ENCODE measurements at regions not wholly inside any gene's neighbourhood (a gene's known extent, or its start where the extent isn't known, plus 50 kb on each side); places are given as distances from the start of the nearest gene placed in this dataset.

DNA sequence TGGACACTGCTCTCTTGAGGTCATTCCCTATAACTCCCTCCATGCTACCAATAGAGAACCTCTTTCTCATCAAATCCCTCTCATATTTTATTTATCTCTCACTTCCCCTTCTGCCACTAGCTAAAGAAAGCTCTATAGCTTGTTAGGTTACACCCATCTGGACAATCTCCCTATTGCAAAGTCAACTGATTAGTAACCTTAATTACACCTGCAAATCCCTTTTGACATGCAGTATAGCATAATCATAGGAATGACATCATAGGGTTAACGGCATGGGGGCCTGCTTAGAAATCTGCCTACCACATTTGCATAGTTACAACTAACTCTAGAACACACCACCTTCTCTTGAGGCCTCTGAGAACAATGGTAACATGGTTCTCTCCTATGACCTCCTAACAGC lies 181.2 kb downstream of the EMP1 start:
- TF ChIP-seq, protein P1, sequence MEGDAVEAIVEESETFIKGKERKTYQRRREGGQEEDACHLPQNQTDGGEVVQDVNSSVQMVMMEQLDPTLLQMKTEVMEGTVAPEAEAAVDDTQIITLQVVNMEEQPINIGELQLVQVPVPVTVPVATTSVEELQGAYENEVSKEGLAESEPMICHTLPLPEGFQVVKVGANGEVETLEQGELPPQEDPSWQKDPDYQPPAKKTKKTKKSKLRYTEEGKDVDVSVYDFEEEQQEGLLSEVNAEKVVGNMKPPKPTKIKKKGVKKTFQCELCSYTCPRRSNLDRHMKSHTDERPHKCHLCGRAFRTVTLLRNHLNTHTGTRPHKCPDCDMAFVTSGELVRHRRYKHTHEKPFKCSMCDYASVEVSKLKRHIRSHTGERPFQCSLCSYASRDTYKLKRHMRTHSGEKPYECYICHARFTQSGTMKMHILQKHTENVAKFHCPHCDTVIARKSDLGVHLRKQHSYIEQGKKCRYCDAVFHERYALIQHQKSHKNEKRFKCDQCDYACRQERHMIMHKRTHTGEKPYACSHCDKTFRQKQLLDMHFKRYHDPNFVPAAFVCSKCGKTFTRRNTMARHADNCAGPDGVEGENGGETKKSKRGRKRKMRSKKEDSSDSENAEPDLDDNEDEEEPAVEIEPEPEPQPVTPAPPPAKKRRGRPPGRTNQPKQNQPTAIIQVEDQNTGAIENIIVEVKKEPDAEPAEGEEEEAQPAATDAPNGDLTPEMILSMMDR (IDR thresholded peaks at IDR 0.05): no peak
- no peak for TF ChIP-seq POLR2AphosphoS5 (IDR thresholded peaks at IDR 0.05)
- no peak for TF ChIP-seq POLR2A (IDR thresholded peaks at IDR 0.05)
- no peak overlapping the region for H3K4me3 ChIP-seq
- no peaks in the 10 kb centered on the region for H3K36me3 ChIP-seq
- intact Hi-C loops (cut with DNase I): no loop called here
- no peaks in the 10 kb centered on the region for H3K4me1 ChIP-seq (replicated peaks)
- 96% methylated on average over 1 of the region's 1 CpG for WGBS
- DNase-seq (ENCODE audit: low spot score): no peak
- H3K27ac ChIP-seq: no peak overlapping the region
- no peaks in the 10 kb centered on the region for H3K9me3 ChIP-seq
- H3K27me3 ChIP-seq (replicated peaks; ENCODE audit: insufficient read depth): no peaks in the 10 kb centered on the region

DNA sequence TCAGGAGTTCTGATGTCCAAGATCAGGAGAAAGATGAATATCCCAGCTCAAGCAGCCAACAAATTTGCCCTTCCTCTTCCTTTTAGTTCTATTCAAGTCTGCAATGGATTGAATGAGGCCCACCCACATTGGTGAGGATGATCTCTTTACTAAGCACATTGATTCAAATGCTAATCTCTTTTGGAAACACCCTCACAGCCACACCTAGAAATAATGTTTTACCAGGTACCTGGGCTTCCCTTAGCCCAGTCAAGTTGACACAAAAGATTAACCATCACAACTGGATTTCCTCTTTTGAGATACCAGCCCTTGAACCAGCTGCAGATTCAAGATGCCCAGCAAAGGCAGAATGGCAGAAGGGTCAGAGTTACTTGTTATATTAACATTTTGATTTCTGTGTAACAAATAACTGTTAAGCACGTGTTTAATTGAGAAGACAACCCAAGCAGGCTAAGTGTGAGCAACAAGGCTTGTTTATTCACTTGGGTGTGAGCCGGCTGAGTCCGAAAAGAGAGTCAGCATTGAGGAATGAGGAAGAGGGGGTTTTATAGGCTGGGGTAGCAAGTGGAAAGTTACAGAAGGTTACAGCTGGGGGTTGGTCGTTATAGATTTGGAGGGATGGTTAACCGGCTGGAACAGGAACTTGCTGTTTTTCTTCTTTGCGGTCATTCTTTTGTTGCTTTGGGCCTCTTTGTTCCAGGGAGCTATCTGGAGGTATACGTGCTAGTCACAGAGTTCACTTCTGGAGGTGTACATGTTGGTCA lies 180.3 kb downstream of the EMP1 start:
- H3K27me3 ChIP-seq (replicated peaks; ENCODE audit: insufficient read depth): no peaks in the 10 kb centered on the region
- DNase-seq (ENCODE audit: low spot score): no peak

DNA sequence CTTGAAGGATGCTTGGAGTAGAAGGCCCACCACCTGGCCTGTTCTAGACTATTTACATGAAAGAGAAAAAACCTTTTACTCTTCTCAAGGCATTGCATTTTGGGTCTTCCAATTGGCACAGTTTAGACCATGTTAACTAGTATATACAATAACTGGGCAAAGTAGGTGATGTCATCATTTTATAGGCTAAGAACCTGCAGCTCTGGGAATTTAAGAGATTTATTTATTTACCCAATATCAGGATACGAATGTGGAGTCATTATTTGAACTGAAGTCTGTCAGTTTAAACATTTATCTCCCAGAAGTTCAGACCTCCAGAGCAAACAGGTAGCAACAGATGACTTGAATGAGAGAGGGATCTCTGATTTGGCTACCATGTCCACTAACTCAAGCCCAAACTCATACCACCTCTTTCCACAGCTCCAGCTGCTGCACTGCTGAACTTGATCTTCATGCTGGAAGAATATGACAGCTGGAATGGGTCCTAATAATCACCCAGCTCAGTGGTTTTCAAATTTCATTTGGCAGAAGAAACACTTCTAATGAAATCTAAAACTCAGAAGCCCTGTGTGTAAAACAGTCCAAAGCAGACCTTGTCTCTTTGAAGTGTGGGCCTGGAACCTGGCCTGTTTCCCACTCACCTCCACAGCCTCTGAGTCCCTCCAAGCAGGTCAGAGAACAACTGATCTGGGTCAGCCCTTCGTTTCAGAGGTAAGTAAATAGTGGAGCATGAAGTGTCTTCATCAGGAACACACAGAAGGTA lies 179.2 kb downstream of the EMP1 start:
- H3K4me1 ChIP-seq (replicated peaks): no peaks in the 10 kb centered on the region
- no peak for DNase-seq (ENCODE audit: low spot score)
- H3K4me3 ChIP-seq: no peak overlapping the region
- H3K36me3 ChIP-seq: no peaks in the 10 kb centered on the region
- TF ChIP-seq POLR2AphosphoS5 (IDR thresholded peaks at IDR 0.05): no peak
- TF ChIP-seq, protein P1 (IDR thresholded peaks at IDR 0.05): no peak
- TF ChIP-seq POLR2A (IDR thresholded peaks at IDR 0.05): no peak
- H3K9me3 ChIP-seq: no peaks in the 10 kb centered on the region
- 22% methylated on average over 2 of the region's 2 CpGs for WGBS
- intact Hi-C loops (cut with DNase I): no loop called here
- H3K27me3 ChIP-seq (replicated peaks; ENCODE audit: insufficient read depth): no peaks in the 10 kb centered on the region
- no peak overlapping the region for H3K27ac ChIP-seq

More for the DNA sequence above, 180.3 kb downstream of the EMP1 start:
- H3K4me1 ChIP-seq (replicated peaks): no peaks in the 10 kb centered on the region
- intact Hi-C loops (cut with DNase I): no loop called here
- no peak for TF ChIP-seq POLR2AphosphoS5 (IDR thresholded peaks at IDR 0.05)
- TF ChIP-seq, protein P1 (IDR thresholded peaks at IDR 0.05): no peak
- TF ChIP-seq POLR2A (IDR thresholded peaks at IDR 0.05): no peak
- no peak overlapping the region for H3K27ac ChIP-seq
- no peak overlapping the region for H3K4me3 ChIP-seq
- 67% methylated on average over 7 of the region's 7 CpGs for WGBS
- H3K36me3 ChIP-seq: no peaks in the 10 kb centered on the region
- no peaks in the 10 kb centered on the region for H3K9me3 ChIP-seq

DNA sequence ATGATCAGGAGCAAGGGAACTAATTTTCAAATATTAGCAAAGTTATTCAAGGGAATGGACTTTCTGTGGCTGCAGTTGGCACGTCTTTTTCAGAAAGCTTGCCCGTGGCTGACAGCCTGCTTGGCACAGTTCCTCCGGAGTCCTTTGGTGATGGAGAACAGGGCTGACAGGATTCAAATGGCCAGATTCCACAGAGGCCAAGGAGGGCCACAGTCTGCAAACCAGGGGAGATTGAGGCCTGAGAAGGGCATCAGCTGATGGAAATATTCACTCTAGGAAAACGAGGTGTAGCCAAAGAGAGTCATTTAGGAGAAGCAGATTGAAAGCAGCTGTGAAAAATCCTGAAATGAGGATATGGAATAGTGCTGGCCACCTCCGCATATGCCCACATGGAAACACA lies 178.3 kb downstream of the EMP1 start:
- Histone ChIP-seq H3K27me3 (replicated peaks; ENCODE audit: insufficient read depth) (no peaks in the 10 kb centered on the region), H3K9me3 (no peaks in the 10 kb centered on the region), H3K4me3 (no peak overlapping the region), H3K4me1 (replicated peaks) (no peaks in the 10 kb centered on the region), H3K36me3 (no peaks in the 10 kb centered on the region), H3K27ac (no peak overlapping the region)
- TF ChIP-seq POLR2A (IDR thresholded peaks at IDR 0.05): no peak
- TF ChIP-seq POLR2AphosphoS5 (IDR thresholded peaks at IDR 0.05): no peak
- TF ChIP-seq, protein P1 (IDR thresholded peaks at IDR 0.05): no peak
- intact Hi-C loops (cut with DNase I): no loop called here
- WGBS: 37% methylated on average over 5 of the region's 5 CpGs
- DNase-seq (ENCODE audit: low spot score): no peak
